ENCODE measurements at regions not wholly inside any gene's neighbourhood (a gene's known extent, or its start where the extent isn't known, plus 50 kb on each side); places are given as distances from the start of the nearest gene placed in this dataset.

DNA sequence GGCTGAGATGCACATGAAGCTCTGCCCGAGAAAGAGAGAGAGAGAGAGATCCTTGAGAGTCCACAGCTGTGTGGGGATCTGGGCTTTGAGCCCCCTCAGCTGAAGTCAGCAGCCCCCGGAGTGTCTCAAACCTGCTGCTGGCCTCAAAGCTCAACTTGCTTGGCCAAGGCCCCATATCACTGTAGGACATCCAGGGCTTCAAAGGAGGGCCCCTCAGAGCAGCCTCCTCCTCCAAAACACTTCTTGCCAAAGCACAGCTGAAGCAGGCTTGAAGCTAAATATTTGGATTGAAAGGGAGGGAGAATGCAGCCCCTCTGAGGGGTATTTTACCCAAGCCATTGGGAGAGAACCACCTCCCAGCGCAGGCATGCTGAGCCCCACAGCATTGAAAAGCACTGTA, 357.6 kb downstream of the OSR1 start:
- Histone ChIP-seq H2BK5ac (ENCODE audit: low read depth, low read length, poor library complexity, severe bottlenecking) (no peak overlapping the region), H3K9ac (ENCODE audit: low read depth, low read length) (no peak overlapping the region), H3K27me3 (ENCODE audit: control insufficient read depth, insufficient read depth, low read length) (no peaks in the 10 kb centered on the region), H4K5ac (ENCODE audit: low read depth, low read length) (no peak overlapping the region), H3K36me3 (ENCODE audit: control insufficient read depth, insufficient read depth, low read length) (no peaks in the 10 kb centered on the region), H3K4me2 (ENCODE audit: low read depth, low read length) (no peak overlapping the region), H2AFZ (replicated peaks; ENCODE audit: low read length, poor library complexity) (no peak overlapping the region), H3K27ac (ENCODE audit: insufficient read depth, low read length) (no peak overlapping the region), H2BK120ac (ENCODE audit: low read depth, low read length) (no peak overlapping the region), H3K23ac (ENCODE audit: low read depth, low read length) (no peak overlapping the region), H3K4me1 (ENCODE audit: control insufficient read depth, insufficient read depth, low read length) (peaks cover 2% of the 10 kb centered on the region; the same call in 1 of the 2 replicates), H2BK15ac (ENCODE audit: low read depth, low read length) (no peak overlapping the region; the same call in 2 of the 3 replicates), H3K79me1 (ENCODE audit: low read depth in 1 of 2, low read length in 2 of 2) (no peaks in the 10 kb centered on the region), H2BK20ac (ENCODE audit: low read depth, low read length) (no peak overlapping the region), H3K4ac (ENCODE audit: low read depth, low read length) (no peak overlapping the region), H4K91ac (ENCODE audit: insufficient read depth, low read depth, low read length) (no peak overlapping the region), H2AK5ac (ENCODE audit: low read depth, low read length) (no peak overlapping the region), H3K56ac (ENCODE audit: extremely low read depth, insufficient read depth, low read length) (no peak overlapping the region), H4K8ac (ENCODE audit: low read depth in 2 of 2, low read length in 2 of 2) (no peak overlapping the region), H2AK9ac (replicated peaks; ENCODE audit: low read depth, low read length, poor library complexity) (no peak overlapping the region), H3K18ac (ENCODE audit: low read depth, low read length) (no peak overlapping the region), H3K9me3 (ENCODE audit: control insufficient read depth, insufficient read depth, low read length) (no peaks in the 10 kb centered on the region), H4K20me1 (ENCODE audit: insufficient read depth, low read length) (no peaks in the 10 kb centered on the region), H3K14ac (replicated peaks; ENCODE audit: low read depth, low read length) (no peak overlapping the region), H3K4me3 (ENCODE audit: insufficient read depth, low read depth, low read length) (no peak overlapping the region), H3K9me1 (ENCODE audit: insufficient read depth, low read length) (no peaks in the 10 kb centered on the region)
- dilution Hi-C loops (cut with HindIII; ENCODE audit: low sequenced_read_pairs, unreplicated experiment) = no loop called here
- TF ChIP-seq, protein P1, sequence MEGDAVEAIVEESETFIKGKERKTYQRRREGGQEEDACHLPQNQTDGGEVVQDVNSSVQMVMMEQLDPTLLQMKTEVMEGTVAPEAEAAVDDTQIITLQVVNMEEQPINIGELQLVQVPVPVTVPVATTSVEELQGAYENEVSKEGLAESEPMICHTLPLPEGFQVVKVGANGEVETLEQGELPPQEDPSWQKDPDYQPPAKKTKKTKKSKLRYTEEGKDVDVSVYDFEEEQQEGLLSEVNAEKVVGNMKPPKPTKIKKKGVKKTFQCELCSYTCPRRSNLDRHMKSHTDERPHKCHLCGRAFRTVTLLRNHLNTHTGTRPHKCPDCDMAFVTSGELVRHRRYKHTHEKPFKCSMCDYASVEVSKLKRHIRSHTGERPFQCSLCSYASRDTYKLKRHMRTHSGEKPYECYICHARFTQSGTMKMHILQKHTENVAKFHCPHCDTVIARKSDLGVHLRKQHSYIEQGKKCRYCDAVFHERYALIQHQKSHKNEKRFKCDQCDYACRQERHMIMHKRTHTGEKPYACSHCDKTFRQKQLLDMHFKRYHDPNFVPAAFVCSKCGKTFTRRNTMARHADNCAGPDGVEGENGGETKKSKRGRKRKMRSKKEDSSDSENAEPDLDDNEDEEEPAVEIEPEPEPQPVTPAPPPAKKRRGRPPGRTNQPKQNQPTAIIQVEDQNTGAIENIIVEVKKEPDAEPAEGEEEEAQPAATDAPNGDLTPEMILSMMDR (conservative IDR thresholded peaks at IDR 0.05; ENCODE audit: low read depth, low read length) = no peak
- TF ChIP-seq MAZ (IDR thresholded peaks at IDR 0.05; ENCODE audit: borderline replicate concordance, low read depth, low read length) = no peak
- TF ChIP-seq, protein P2, sequence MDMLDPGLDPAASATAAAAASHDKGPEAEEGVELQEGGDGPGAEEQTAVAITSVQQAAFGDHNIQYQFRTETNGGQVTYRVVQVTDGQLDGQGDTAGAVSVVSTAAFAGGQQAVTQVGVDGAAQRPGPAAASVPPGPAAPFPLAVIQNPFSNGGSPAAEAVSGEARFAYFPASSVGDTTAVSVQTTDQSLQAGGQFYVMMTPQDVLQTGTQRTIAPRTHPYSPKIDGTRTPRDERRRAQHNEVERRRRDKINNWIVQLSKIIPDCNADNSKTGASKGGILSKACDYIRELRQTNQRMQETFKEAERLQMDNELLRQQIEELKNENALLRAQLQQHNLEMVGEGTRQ (IDR thresholded peaks at IDR 0.05; ENCODE audit: low read depth, low read length) = no peak
- no peak for TF ChIP-seq NFE2L2 (IDR thresholded peaks at IDR 0.05; ENCODE audit: low read depth, low read length)
- no peak for TF ChIP-seq RCOR1 (IDR thresholded peaks at IDR 0.05; ENCODE audit: insufficient replicate concordance, low read length)
- TF ChIP-seq CHD1 (IDR thresholded peaks at IDR 0.05; ENCODE audit: low read depth, low read length) = no peak
- no peak for TF ChIP-seq MXI1 (IDR thresholded peaks at IDR 0.05; ENCODE audit: borderline replicate concordance, low read depth, low read length)
- no peak for TF ChIP-seq MAFK (IDR thresholded peaks at IDR 0.05; ENCODE audit: low read depth, low read length)
- TF ChIP-seq BHLHE40 (IDR thresholded peaks at IDR 0.05; ENCODE audit: low read depth, low read length) = no peak
- no peak for TF ChIP-seq FOS (IDR thresholded peaks at IDR 0.05; ENCODE audit: low read depth, low read length)
- no peak for TF ChIP-seq POLR2A (IDR thresholded peaks at IDR 0.05; ENCODE audit: low read depth, low read length)
- TF ChIP-seq RFX5 (IDR thresholded peaks at IDR 0.05; ENCODE audit: low read depth, low read length) = no peak
- no peak for DNase-seq
- ChIA-PET POLR2A (ENCODE audit: unreplicated experiment) (no interaction called here), CTCF (interaction anchor here (0.5 to 0.6 kb wide), 2 partner anchors 13 to 108 kb away, joined by 3 read pairs; no protein-coding TSS in a partner anchor)
- WGBS, 2 experiments (ENCODE audit: extremely low coverage in 2 of 2, insufficient read length in 1 of 2) = 83% methylated on average over 1 of the region's 3 CpGs; no CpG with 5 or more reads in 1 of the 2 experiments
- no TSS peak for BruUV-seq (replicated peaks)
- in situ Hi-C loops (cut with MboI; ENCODE audit: low sequenced_read_pairs) = no loop called here
- intact Hi-C loops (cut with micrococcal nuclease) = no loop called here
- no peak for ATAC-seq (ENCODE audit: low read depth)

Measured in IMR-90 (cell line).